H1 (cell line): ENCODE measurements at regions not wholly inside any gene's neighbourhood (a gene's known extent, or its start where the extent isn't known, plus 50 kb on each side); places are given as distances from the start of the nearest gene placed in this dataset.

Source experiments
- FOSL1 ChIP-seq: IDR thresholded peaks from 2 replicates; pipeline ENCODE4 v1.6.1; 2011; ENCODE audit warnings: mild to moderate bottlenecking, low read depth, low read length, moderate library complexity; ENCODE audit not compliant: insufficient read depth
- GTF2F1 ChIP-seq: IDR thresholded peaks from 2 replicates; pipeline ENCODE4 v1.6.1; 2012; ENCODE audit warnings: low read depth, low read length, improper control_type of control experiment, borderline replicate concordance
- HDAC6 ChIP-seq: IDR thresholded peaks from one replicate; pipeline ENCODE4 v1.7.1; 2012; ENCODE audit warnings: low read depth, mild to moderate bottlenecking, inconsistent platforms, low read length, moderate library complexity
- KDM1A ChIP-seq: fragments of 200-600, 300-600 bp; sonication (generic); IDR thresholded peaks from 2 replicates; pipeline ENCODE4 v1.7.1; 2016; ENCODE audit warnings: mild to moderate bottlenecking, low read length, borderline replicate concordance
- KDM5A ChIP-seq: fragments of 200-600 bp; IDR thresholded peaks from 2 replicates; pipeline ENCODE4 v1.7.1; 2012; ENCODE audit warnings: mild to moderate bottlenecking, low read length, inconsistent platforms, mixed read lengths
- MAFK ChIP-seq: IDR thresholded peaks from 2 replicates; pipeline ENCODE4 v1.6.1; 2012; ENCODE audit warnings: low read depth, mild to moderate bottlenecking, improper control_type of control experiment, low read length
- POLR2A ChIP-seq, 2 experiments: IDR thresholded peaks; 1 replicate in 1 of 2; 2 replicates in 1 of 2; pipeline ENCODE4 v1.6.1; 2011; ENCODE audit warnings: low read depth in 2 of 2, low read length in 2 of 2, mild to moderate bottlenecking in 2 of 2; ENCODE audit errors: control extremely low read depth in 1 of 2

DNA sequence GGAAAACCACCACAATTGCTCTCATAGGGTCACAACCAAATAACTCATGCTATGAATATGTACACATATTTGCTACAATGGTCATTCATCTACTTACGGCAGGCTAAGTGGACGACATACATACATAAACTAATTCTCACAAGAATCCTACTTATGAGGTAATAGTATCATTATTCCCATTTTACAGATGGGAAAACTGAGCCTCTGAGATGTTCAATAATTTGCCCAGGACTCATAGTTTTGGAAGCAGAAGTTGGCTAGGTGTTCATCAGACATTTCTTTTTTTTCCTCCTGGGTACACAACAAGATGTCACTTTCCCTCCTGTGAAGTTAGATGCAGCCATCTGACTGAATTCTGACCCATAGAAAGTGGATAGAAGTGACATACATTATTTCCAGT is 89.0 kb upstream of the PKDCC start (continued):
- TF ChIP-seq KDM1A (no peak), GTF2F1 (no peak), HDAC6 (no peak), MAFK (no peak), KDM5A (no peak), POLR2A (IDR thresholded peaks at IDR 0.05; ENCODE audit: control extremely low read depth in 1 of 2, low read depth in 2 of 2, low read length in 2 of 2) (no peak), FOSL1 (no peak)
